H9 (cell line): ENCODE measurements at regions not wholly inside any gene's neighbourhood (a gene's known extent, or its start where the extent isn't known, plus 50 kb on each side); places are given as distances from the start of the nearest gene placed in this dataset.

ENCODE experiments used
- DNase-seq: peaks from one replicate; pipeline ENCODE4 v3.0.0-alpha.2; 2017
- H2AFZ ChIP-seq: one replicate; pipeline ENCODE4 v1.6.1; 2013; ENCODE audit warnings: mild to moderate bottlenecking, low read length, control low read depth, moderate library complexity
- H2AK5ac ChIP-seq: 2 replicates; pipeline ENCODE4 v1.6.1; 2013; ENCODE audit warnings: low read length, control low read depth, mixed read lengths; ENCODE audit not compliant: insufficient read length
- H2BK120ac ChIP-seq: one replicate; pipeline ENCODE4 v1.6.1; 2013; ENCODE audit warnings: low read depth, mild to moderate bottlenecking, low read length, control low read depth, inconsistent platforms; ENCODE audit not compliant: poor library complexity, severe bottlenecking
- H2BK12ac ChIP-seq: 2 replicates; pipeline ENCODE4 v1.6.1; 2013; ENCODE audit warnings: low read length, control low read depth, mixed read lengths, low read depth; ENCODE audit not compliant: insufficient read length
- H2BK15ac ChIP-seq: 2 replicates; pipeline ENCODE4 v1.6.1; 2013; ENCODE audit warnings: low read depth, low read length, control low read depth
- H2BK20ac ChIP-seq: one replicate; pipeline ENCODE4 v1.6.1; 2013; ENCODE audit warnings: low read depth, mild to moderate bottlenecking, low read length, control low read depth, inconsistent platforms; ENCODE audit not compliant: poor library complexity, severe bottlenecking
- H2BK5ac ChIP-seq: 2 replicates; pipeline ENCODE4 v1.6.1; 2013; ENCODE audit warnings: low read length, control low read depth, mixed read lengths; ENCODE audit not compliant: insufficient read length
- H3K14ac ChIP-seq: 2 replicates; pipeline ENCODE4 v1.6.1; 2013; ENCODE audit warnings: low read length, control low read depth; ENCODE audit not compliant: insufficient read depth
- H3K18ac ChIP-seq: 2 replicates; pipeline ENCODE4 v1.6.1; 2013; ENCODE audit warnings: low read depth, mild to moderate bottlenecking, mixed read lengths, low read length, control low read depth; ENCODE audit not compliant: insufficient read length
- H3K23ac ChIP-seq: 2 replicates; pipeline ENCODE4 v1.6.1; 2013; ENCODE audit warnings: low read length, control low read depth, mixed read lengths, low read depth; ENCODE audit not compliant: insufficient read length
- H3K23me2 ChIP-seq: 2 replicates; pipeline ENCODE4 v1.6.1; 2013; ENCODE audit warnings: low read depth, mild to moderate bottlenecking, mixed read lengths, low read length, control low read depth; ENCODE audit not compliant: insufficient read length, poor library complexity, severe bottlenecking
- H3K27ac ChIP-seq: 2 replicates; pipeline ENCODE4 v1.5.1; 2013; ENCODE audit warnings: low read length, control low read depth, mixed read lengths, low read depth; ENCODE audit not compliant: insufficient read length
- H3K27me3 ChIP-seq: 2 replicates; pipeline ENCODE4 v1.6.1; 2013; ENCODE audit warnings: low read length, control low read depth, inconsistent platforms; ENCODE audit not compliant: insufficient read depth
- H3K4ac ChIP-seq: 2 replicates; pipeline ENCODE4 v1.6.1; 2013; ENCODE audit warnings: low read depth, mild to moderate bottlenecking, control low read depth, inconsistent platforms, low read length, moderate library complexity
- H3K4me1 ChIP-seq: 2 replicates; pipeline ENCODE4 v1.6.1; 2013; ENCODE audit warnings: low read length, control low read depth, inconsistent platforms; ENCODE audit not compliant: insufficient read depth
- H3K4me2 ChIP-seq: 2 replicates; pipeline ENCODE4 v1.6.1; 2013; ENCODE audit warnings: low read length, control low read depth, mixed read lengths; ENCODE audit not compliant: insufficient read length, insufficient read depth
- H3K56ac ChIP-seq: 2 replicates; pipeline ENCODE4 v1.6.1; 2013; ENCODE audit warnings: low read depth, mild to moderate bottlenecking, mixed read lengths, low read length, control low read depth; ENCODE audit not compliant: insufficient read length
- H3K79me1 ChIP-seq: 2 replicates; pipeline ENCODE4 v1.6.1; 2013; ENCODE audit warnings: low read depth, mild to moderate bottlenecking, moderate library complexity, low read length, control low read depth, inconsistent platforms; ENCODE audit not compliant: insufficient read depth, poor library complexity, severe bottlenecking
- H3K79me2 ChIP-seq: 2 replicates; pipeline ENCODE4 v1.6.1; 2013; ENCODE audit warnings: low read length, control low read depth, inconsistent platforms; ENCODE audit not compliant: insufficient read depth
- H3K9ac ChIP-seq: 2 replicates; pipeline ENCODE4 v1.6.1; 2013; ENCODE audit warnings: low read length, control low read depth, mixed read lengths; ENCODE audit not compliant: insufficient read length; ENCODE audit errors: extremely low read depth
- H3K9me3 ChIP-seq: one replicate; pipeline ENCODE4 v1.6.1; 2013; ENCODE audit warnings: low read depth, low read length, inconsistent platforms; ENCODE audit not compliant: control insufficient read depth
- H3T11ph ChIP-seq: one replicate; pipeline ENCODE4 v1.6.1; 2013; ENCODE audit warnings: mild to moderate bottlenecking, low read length, control low read depth, inconsistent platforms
- H4K20me1 ChIP-seq: one replicate; pipeline ENCODE4 v1.6.1; 2013; ENCODE audit not compliant: control insufficient read depth, insufficient read length, insufficient read depth
- H4K5ac ChIP-seq: 2 replicates; pipeline ENCODE4 v1.6.1; 2013; ENCODE audit warnings: low read depth, mild to moderate bottlenecking, mixed read lengths, low read length, control low read depth; ENCODE audit not compliant: insufficient read length
- H4K8ac ChIP-seq: replicated peaks from 2 replicates; pipeline ENCODE4 v1.6.1; 2013; ENCODE audit warnings: low read length, control low read depth, mixed read lengths, low read depth; ENCODE audit not compliant: insufficient read length
- H4K91ac ChIP-seq: 2 replicates; pipeline ENCODE4 v1.6.1; 2013; ENCODE audit warnings: low read depth, mild to moderate bottlenecking, moderate library complexity, mixed read lengths, low read length, control low read depth; ENCODE audit not compliant: insufficient read length
- H3K27ac Mint-ChIP-seq, 3 experiments: 2 replicates in 2 of 3; 3 replicates in 1 of 3; pipeline ENCODE4 v1.8.0; 2020 to 2021; ENCODE audit warnings: mixed read lengths in 3 of 3, mild to moderate bottlenecking in 1 of 3, moderate library complexity in 1 of 3
- H3K27me3 Mint-ChIP-seq: 2 replicates; pipeline ENCODE4 v1.8.0; 2021; ENCODE audit warnings: low read depth, mild to moderate bottlenecking, moderate library complexity, mixed read lengths
- H3K36me3 Mint-ChIP-seq, 3 experiments: 2 replicates in 2 of 3; 3 replicates in 1 of 3; pipeline ENCODE4 v1.8.0; 2020 to 2021; ENCODE audit warnings: low read depth in 3 of 3, mixed read lengths in 3 of 3; ENCODE audit not compliant: insufficient read depth in 1 of 3
- H3K4me1 Mint-ChIP-seq, 2 experiments: 2 replicates each; pipeline ENCODE4 v1.8.0; 2020; ENCODE audit warnings: mixed read lengths in 2 of 2
- H3K4me3 Mint-ChIP-seq, 2 experiments: 2 replicates in 1 of 2; 3 replicates in 1 of 2; pipeline ENCODE4 v1.8.0; 2020 to 2021; ENCODE audit warnings: mild to moderate bottlenecking in 2 of 2, mixed read lengths in 2 of 2, moderate library complexity in 1 of 2
- H3K9me3 Mint-ChIP-seq, 2 experiments: 2 replicates in 1 of 2; 3 replicates in 1 of 2; pipeline ENCODE4 v1.8.0; 2020; ENCODE audit warnings: mild to moderate bottlenecking in 2 of 2, mixed read lengths in 2 of 2, moderate library complexity in 1 of 2
- CTCF ChIP-seq: fragments of 200-600 bp; sonication (generic); conservative IDR thresholded peaks from 3 replicates; pipeline ENCODE4 v1.8.0; 2021; ENCODE audit warnings: antibody characterized with exemption, mild to moderate bottlenecking
- WGBS: extraction: QIAGEN DNeasy Blood & Tissue Kit; methylation state at CpG from one replicate; pipeline ENCODE4 v1.1.7; 2013; ENCODE audit warnings: missing lambda C conversion rate, low lambda C conversion rate, mixed read lengths; ENCODE audit not compliant: insufficient read length; ENCODE audit errors: extremely low coverage; 5-methylcytosine and 5-hydroxymethylcytosine counted together

GRCh38 chr16:79298894-79299799, 301.4 kb downstream of the MAF start:
- Mint-ChIP-seq H3K36me3 (no peaks in the 10 kb centered on the region; a peak in 1 of 7 replicates), H3K9me3 (no peaks in the 10 kb centered on the region; a peak in 1 of 5 replicates), H3K4me1 (peaks cover 57 to 67% of the 10 kb centered on the region in 2 experiments), H3K4me3 (no peak overlapping the region), H3K27ac (peak overlapping the region; percentile 99), H3K27me3 (peaks cover 5% of the 10 kb centered on the region; the same call in 1 of the 2 replicates)
- Histone ChIP-seq H2BK20ac (no peak overlapping the region), H2BK5ac (no peak overlapping the region), H3K4me1 (peaks cover 13% of the 10 kb centered on the region), H3K79me1 (no peaks in the 10 kb centered on the region), H3K9me3 (no peaks in the 10 kb centered on the region), H3K79me2 (no peaks in the 10 kb centered on the region), H4K20me1 (no peaks in the 10 kb centered on the region), H3K23ac (no peak overlapping the region), H3K56ac (no peak overlapping the region), H3T11ph (no peak overlapping the region), H3K4me2 (no peak overlapping the region), H3K14ac (peak overlapping the region; percentile 68; the same call in 1 of the 2 replicates), H2BK120ac (no peak overlapping the region), H3K9ac (no peak overlapping the region), H3K27me3 (no peaks in the 10 kb centered on the region), H3K18ac (peak overlapping the region; percentile 45), H2AK5ac (no peak overlapping the region), H2BK12ac (no peak overlapping the region), H3K4ac (no peak overlapping the region), H3K27ac (peak overlapping the region; percentile 84), H4K5ac (no peak overlapping the region), H2AFZ (no peak overlapping the region), H4K91ac (no peak overlapping the region), H4K8ac (no peak overlapping the region), H2BK15ac (no peak overlapping the region), H3K23me2 (no peaks in the 10 kb centered on the region)
- TF ChIP-seq CTCF = no peak
- DNase-seq = peak; percentile 61
- no CpG with 5 or more reads among the region's 16 CpGs for WGBS
